ENCODE measurements at regions not wholly inside any gene's neighbourhood (a gene's known extent, or its start where the extent isn't known, plus 50 kb on each side); places are given as distances from the start of the nearest gene placed in this dataset.

GRCh38 chr12:14135996-14136395 is 154.6 kb upstream of the GRIN2B start:
- DNase-seq (ENCODE audit: low read depth): no peak
- TF ChIP-seq CTCF (conservative IDR thresholded peaks at IDR 0.05; ENCODE audit: control insufficient read depth, insufficient read depth, low read depth, low read length): no peak
- H3K4me3 ChIP-seq (ENCODE audit: control insufficient read depth, low read depth, low read length): no peak overlapping the region

DNA sequence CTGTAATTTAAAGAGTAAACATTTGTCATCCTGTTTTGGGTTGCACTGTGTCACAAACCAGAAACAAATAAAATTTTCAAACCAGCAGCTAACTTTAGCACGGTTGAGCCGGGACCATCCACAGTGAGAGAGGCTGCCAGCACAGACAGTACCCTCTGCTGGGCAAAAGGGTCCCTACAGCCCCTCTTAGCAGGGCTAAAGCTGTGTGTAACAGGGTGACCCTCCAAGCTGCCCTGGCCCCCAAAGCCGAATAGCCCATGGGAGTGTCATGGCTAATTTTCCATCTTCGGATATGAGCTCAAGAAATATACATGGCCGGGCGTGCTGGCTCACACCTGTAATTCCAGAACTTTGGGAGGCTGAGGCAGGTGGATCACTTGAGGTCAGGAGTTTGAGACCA is 157.1 kb upstream of the GRIN2B start:
- no peak overlapping the region for H3K4me3 ChIP-seq (ENCODE audit: control insufficient read depth, low read depth, low read length)
- DNase-seq (ENCODE audit: low read depth): no peak
- no peak for TF ChIP-seq CTCF (conservative IDR thresholded peaks at IDR 0.05; ENCODE audit: control insufficient read depth, insufficient read depth, low read depth, low read length)

GRCh38 chr12:14148489-14149270 is 167.3 kb upstream of the GRIN2B start:
- TF ChIP-seq CTCF (conservative IDR thresholded peaks at IDR 0.05; ENCODE audit: control insufficient read depth, insufficient read depth, low read depth, low read length): no peak
- no peak overlapping the region for H3K4me3 ChIP-seq (ENCODE audit: control insufficient read depth, low read depth, low read length)
- DNase-seq (ENCODE audit: low read depth): no peak

- no peak for TF ChIP-seq CTCF (conservative IDR thresholded peaks at IDR 0.05; ENCODE audit: control insufficient read depth, insufficient read depth, low read depth, low read length)
- H3K4me3 ChIP-seq (ENCODE audit: control insufficient read depth, low read depth, low read length): no peak overlapping the region
- DNase-seq (ENCODE audit: low read depth): no peak
These were observed 172.4 kb upstream of the GRIN2B start for GRCh38 chr12:14153803-14154202.

DNA sequence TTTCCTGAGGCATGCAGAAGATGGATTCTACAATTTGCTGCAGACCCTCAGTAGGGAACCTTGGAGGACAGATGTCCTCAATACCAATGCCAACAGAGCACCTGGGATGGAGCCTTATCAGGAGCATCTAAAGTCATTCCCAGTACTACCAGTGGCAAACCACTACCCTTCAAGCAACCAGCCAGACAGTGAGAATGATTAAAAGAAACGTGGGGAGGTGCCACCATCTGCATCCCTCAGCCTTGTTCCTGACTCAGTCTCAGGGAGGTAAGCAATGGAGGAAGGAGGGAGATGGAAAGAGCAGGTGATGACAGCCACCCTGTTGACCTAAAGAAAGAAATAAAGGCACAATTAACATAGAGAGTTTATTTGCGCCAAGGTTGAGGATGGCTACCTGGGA is 175.2 kb upstream of the GRIN2B start:
- no peak overlapping the region for H3K4me3 ChIP-seq (ENCODE audit: control insufficient read depth, low read depth, low read length)
- DNase-seq (ENCODE audit: low read depth): no peak
- no peak for TF ChIP-seq CTCF (conservative IDR thresholded peaks at IDR 0.05; ENCODE audit: control insufficient read depth, insufficient read depth, low read depth, low read length)

- TF ChIP-seq CTCF (conservative IDR thresholded peaks at IDR 0.05; ENCODE audit: control insufficient read depth, insufficient read depth, low read depth, low read length): no peak
- no peak for DNase-seq (ENCODE audit: low read depth)
- no peak overlapping the region for H3K4me3 ChIP-seq (ENCODE audit: control insufficient read depth, low read depth, low read length)
These were observed 175.8 kb upstream of the GRIN2B start for GRCh38 chr12:14157088-14157747.

Data from fibroblast of mammary gland (primary cell).